SJCRH30 (cell line): ENCODE measurements at regions not wholly inside any gene's neighbourhood (a gene's known extent, or its start where the extent isn't known, plus 50 kb on each side); places are given as distances from the start of the nearest gene placed in this dataset.

ENCODE experiments used
- DNase-seq, 2 experiments: peaks; one replicate each; pipeline ENCODE4 v3.0.0-alpha.2; 2015 to 2020
- H3K27ac ChIP-seq: fragments of 250-450 bp; sonication (Bioruptor Pico); 2 replicates; pipeline ENCODE4 v1.5.1; 2020; ENCODE audit warnings: mild to moderate bottlenecking, moderate library complexity
- H3K27me3 ChIP-seq: fragments of 250-450 bp; sonication (Bioruptor Pico); 2 replicates; pipeline ENCODE4 v1.5.1; 2020; ENCODE audit warnings: mild to moderate bottlenecking, moderate library complexity
- H3K36me3 ChIP-seq: fragments of 250-450 bp; sonication (Bioruptor Pico); 2 replicates; pipeline ENCODE4 v1.5.1; 2020; ENCODE audit warnings: mild to moderate bottlenecking, moderate library complexity
- H3K4me1 ChIP-seq: fragments of 250-450 bp; sonication (Bioruptor Pico); 2 replicates; pipeline ENCODE4 v1.5.1; 2020; ENCODE audit warnings: mild to moderate bottlenecking, moderate library complexity
- H3K4me3 ChIP-seq: fragments of 250-450 bp; sonication (Bioruptor Pico); 2 replicates; pipeline ENCODE4 v1.5.1; 2020; ENCODE audit warnings: mild to moderate bottlenecking, moderate library complexity
- H3K9me3 ChIP-seq: fragments of 250-450 bp; sonication (Bioruptor Pico); replicated peaks from 2 replicates; pipeline ENCODE4 v1.5.1; 2020; ENCODE audit warnings: mild to moderate bottlenecking, moderate library complexity

DNA sequence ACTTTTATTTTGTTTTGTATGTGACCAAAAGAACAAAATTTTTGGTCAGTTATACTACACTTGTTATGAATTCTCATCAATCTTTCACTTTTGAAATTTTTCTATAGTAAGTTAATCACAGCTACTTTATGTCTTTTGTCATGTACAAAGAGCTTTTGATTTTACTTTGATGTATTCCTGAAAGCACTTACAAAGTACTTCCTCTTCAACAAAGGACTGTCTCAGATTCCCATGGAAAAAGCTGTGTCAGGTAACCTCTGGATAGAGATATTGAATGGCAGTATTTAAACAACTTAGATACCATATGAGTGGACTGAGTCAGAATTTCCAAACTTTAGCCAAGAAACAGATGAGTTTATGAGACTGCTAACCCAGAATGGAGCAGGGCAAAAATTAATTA is 689.3 kb upstream of the ATXN8OS start:
- Histone ChIP-seq H3K36me3 (no peaks in the 10 kb centered on the region), H3K27me3 (no peaks in the 10 kb centered on the region), H3K27ac (no peak overlapping the region), H3K4me3 (no peak overlapping the region), H3K9me3 (no peaks in the 10 kb centered on the region), H3K4me1 (no peaks in the 10 kb centered on the region)
- no peak for DNase-seq

DNA sequence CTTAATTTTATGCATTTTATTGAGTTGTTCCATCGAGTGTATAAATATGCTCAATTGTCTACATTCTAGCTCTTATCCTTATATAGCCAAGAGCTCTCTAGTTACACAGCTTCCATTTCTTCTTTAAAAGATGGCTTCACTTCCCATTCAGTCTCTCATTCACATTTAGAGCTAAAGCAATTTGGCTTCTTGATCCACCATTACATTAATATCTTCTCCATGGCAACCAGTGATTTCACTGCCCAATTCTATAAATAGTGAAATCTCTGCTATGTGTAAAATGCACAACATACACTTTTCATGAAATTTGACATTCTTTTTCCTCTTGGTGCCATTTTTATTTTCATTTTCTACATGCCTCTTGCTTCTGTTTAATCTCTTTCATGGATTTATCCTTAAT is 696.9 kb upstream of the ATXN8OS start:
- Histone ChIP-seq H3K9me3 (no peaks in the 10 kb centered on the region), H3K27ac (no peak overlapping the region), H3K36me3 (no peaks in the 10 kb centered on the region), H3K4me1 (no peaks in the 10 kb centered on the region), H3K27me3 (no peaks in the 10 kb centered on the region), H3K4me3 (no peak overlapping the region)
- DNase-seq: no peak

- no peak for DNase-seq
- Histone ChIP-seq H3K27ac (no peak overlapping the region), H3K36me3 (no peaks in the 10 kb centered on the region), H3K27me3 (no peaks in the 10 kb centered on the region), H3K4me1 (peaks cover 3% of the 10 kb centered on the region), H3K4me3 (no peak overlapping the region), H3K9me3 (no peaks in the 10 kb centered on the region)
Observed at GRCh38 chr13:69391756-69392155, 715.9 kb upstream of the ATXN8OS start.

DNA sequence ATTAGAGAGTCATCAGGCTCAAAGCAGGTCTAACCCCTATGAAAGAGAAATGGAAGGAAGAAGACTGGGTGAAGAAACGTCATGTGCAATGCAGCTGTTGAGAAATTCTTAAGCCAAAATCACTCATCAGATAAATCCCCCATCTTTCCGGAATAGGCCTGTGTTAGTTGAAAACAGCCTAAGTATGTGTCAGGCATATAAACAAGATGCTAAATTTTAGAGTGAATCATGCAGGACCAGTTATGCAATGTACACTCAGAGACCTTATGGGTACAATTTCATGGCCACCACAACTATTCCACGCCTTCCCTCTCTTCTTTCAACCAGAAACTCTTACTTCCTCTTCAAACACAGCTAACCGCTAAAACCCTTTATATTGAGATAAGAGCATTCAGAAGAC is 717.7 kb upstream of the ATXN8OS start:
- Histone ChIP-seq H3K4me3 (no peak overlapping the region), H3K27ac (no peak overlapping the region), H3K4me1 (peaks cover 3% of the 10 kb centered on the region), H3K27me3 (no peaks in the 10 kb centered on the region), H3K9me3 (no peaks in the 10 kb centered on the region), H3K36me3 (no peaks in the 10 kb centered on the region)
- DNase-seq: peak in 1 of 2 experiments; percentile 33

- H3K4me1 ChIP-seq: no peaks in the 10 kb centered on the region
- H3K27ac ChIP-seq: no peak overlapping the region
- DNase-seq: no peak
- H3K4me3 ChIP-seq: no peak overlapping the region
- H3K36me3 ChIP-seq: no peaks in the 10 kb centered on the region
- no peaks in the 10 kb centered on the region for H3K27me3 ChIP-seq
- no peaks in the 10 kb centered on the region for H3K9me3 ChIP-seq
Observed at GRCh38 chr13:69373747-69374425, 733.7 kb upstream of the ATXN8OS start.

DNA sequence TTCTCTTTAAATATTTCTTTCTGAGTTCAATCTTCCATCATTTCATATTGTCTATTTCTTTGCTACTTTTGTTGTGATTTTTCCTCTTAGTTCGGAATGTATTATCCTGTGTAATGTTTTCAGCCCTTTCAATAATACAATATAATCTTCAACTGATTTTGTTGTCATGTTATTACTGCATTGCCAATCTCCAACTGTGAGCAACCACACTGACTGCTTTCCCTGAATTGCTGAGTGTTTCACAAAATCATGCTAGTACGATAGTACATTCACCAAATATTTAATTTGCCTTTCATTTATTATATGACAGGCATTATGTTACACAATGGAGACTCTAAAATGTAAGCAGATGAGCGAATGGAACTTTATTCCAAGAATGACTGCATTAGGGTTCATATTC is 744.3 kb upstream of the ATXN8OS start:
- H3K9me3 ChIP-seq: no peaks in the 10 kb centered on the region
- no peaks in the 10 kb centered on the region for H3K36me3 ChIP-seq
- H3K4me1 ChIP-seq: no peaks in the 10 kb centered on the region
- H3K4me3 ChIP-seq: no peak overlapping the region
- no peak for DNase-seq
- H3K27ac ChIP-seq: no peak overlapping the region
- H3K27me3 ChIP-seq: no peaks in the 10 kb centered on the region

DNA sequence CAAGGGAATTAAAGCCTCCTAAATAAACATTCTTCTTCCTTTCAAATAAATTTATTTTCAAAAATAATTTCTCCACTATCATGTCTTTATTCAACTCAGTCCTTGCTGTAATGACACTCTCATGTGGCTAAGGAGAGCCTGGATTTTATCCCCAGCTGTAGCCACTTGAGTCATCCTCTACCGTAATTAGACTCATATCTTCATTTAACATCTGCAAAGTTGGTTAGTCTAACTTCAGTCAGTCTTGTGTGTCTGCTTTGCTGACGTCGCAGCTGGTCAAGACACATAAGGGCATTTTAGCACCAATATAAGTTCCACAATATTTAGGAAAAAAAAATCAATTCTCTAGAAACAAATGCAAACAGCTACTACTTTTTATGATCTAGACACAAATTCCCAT is 776.4 kb upstream of the ATXN8OS start:
- no peak overlapping the region for H3K4me3 ChIP-seq

GRCh38 chr13:69324090-69324886 is 783.3 kb upstream of the ATXN8OS start:
- H3K4me1 ChIP-seq: no peaks in the 10 kb centered on the region
- no peaks in the 10 kb centered on the region for H3K9me3 ChIP-seq
- no peak overlapping the region for H3K27ac ChIP-seq
- no peaks in the 10 kb centered on the region for H3K36me3 ChIP-seq
- no peaks in the 10 kb centered on the region for H3K27me3 ChIP-seq
- no peak overlapping the region for H3K4me3 ChIP-seq
- peak in 1 of 2 experiments; percentile 28 for DNase-seq

More for the DNA sequence above, 776.4 kb upstream of the ATXN8OS start:
- Histone ChIP-seq H3K27me3 (no peaks in the 10 kb centered on the region), H3K36me3 (no peaks in the 10 kb centered on the region), H3K4me1 (no peaks in the 10 kb centered on the region), H3K27ac (no peak overlapping the region), H3K9me3 (no peaks in the 10 kb centered on the region)
- DNase-seq: peak in 1 of 2 experiments; percentile 5

GRCh38 chr13:69319656-69320055 is 788.0 kb upstream of the ATXN8OS start:
- Histone ChIP-seq H3K27me3 (no peaks in the 10 kb centered on the region), H3K4me3 (no peak overlapping the region), H3K36me3 (no peaks in the 10 kb centered on the region), H3K27ac (no peak overlapping the region), H3K4me1 (no peaks in the 10 kb centered on the region), H3K9me3 (no peaks in the 10 kb centered on the region)
- no peak for DNase-seq

- H3K4me1 ChIP-seq: no peaks in the 10 kb centered on the region
- H3K27ac ChIP-seq: no peak overlapping the region
- H3K36me3 ChIP-seq: no peaks in the 10 kb centered on the region
- DNase-seq: no peak
- no peaks in the 10 kb centered on the region for H3K9me3 ChIP-seq
- H3K27me3 ChIP-seq: no peaks in the 10 kb centered on the region
- H3K4me3 ChIP-seq: no peak overlapping the region
Observed at GRCh38 chr13:69315039-69315438, 792.6 kb upstream of the ATXN8OS start.

DNA sequence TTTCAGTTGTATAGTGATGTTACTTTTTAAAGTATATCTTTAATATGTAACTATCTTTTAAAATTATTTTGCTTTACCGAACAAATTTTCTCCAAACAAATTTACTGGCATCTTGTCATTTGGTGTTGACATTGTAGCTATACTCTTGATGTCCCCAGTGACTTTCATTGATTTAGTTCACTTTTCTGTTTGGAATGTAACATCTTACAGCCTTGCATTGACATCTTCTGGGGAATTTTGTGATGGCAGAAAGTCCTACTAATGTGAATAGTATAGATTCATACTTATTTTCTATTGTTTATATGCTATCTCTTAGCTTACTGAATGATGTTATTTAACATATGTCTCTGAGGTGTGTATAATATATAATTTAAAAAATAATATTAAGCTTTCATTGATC is 800.9 kb upstream of the ATXN8OS start:
- Histone ChIP-seq H3K27me3 (no peaks in the 10 kb centered on the region), H3K9me3 (no peaks in the 10 kb centered on the region), H3K4me3 (no peak overlapping the region), H3K4me1 (no peaks in the 10 kb centered on the region), H3K27ac (no peak overlapping the region), H3K36me3 (no peaks in the 10 kb centered on the region)
- no peak for DNase-seq

GRCh38 chr13:69300131-69300530 is 807.5 kb upstream of the ATXN8OS start:
- DNase-seq: peak in 1 of 2 experiments; percentile 6
- Histone ChIP-seq H3K9me3 (no peaks in the 10 kb centered on the region), H3K27me3 (no peaks in the 10 kb centered on the region), H3K36me3 (no peaks in the 10 kb centered on the region), H3K4me3 (no peak overlapping the region), H3K4me1 (no peaks in the 10 kb centered on the region), H3K27ac (no peak overlapping the region)

DNA sequence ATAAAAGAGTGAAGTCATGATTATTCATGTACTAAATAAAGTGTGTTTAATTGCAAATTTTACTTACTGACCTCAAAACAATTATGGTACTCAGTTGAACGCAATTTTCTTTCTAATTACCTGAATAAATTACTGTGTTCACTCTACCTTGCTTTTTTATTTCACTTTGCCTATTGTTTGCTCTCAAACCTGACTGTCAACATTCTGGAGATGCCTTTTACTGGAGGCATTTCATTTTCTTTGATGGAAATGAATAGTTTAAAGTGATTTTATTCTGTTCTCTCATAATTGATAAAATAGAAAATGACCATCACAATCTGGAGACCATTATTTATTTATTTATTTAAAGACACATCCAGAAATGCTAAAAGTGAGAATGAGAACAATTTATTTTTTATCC is 811.5 kb upstream of the ATXN8OS start:
- Histone ChIP-seq H3K9me3 (no peaks in the 10 kb centered on the region), H3K4me1 (no peaks in the 10 kb centered on the region), H3K27me3 (no peaks in the 10 kb centered on the region), H3K4me3 (no peak overlapping the region), H3K36me3 (no peaks in the 10 kb centered on the region), H3K27ac (no peak overlapping the region)
- DNase-seq: no peak

DNA sequence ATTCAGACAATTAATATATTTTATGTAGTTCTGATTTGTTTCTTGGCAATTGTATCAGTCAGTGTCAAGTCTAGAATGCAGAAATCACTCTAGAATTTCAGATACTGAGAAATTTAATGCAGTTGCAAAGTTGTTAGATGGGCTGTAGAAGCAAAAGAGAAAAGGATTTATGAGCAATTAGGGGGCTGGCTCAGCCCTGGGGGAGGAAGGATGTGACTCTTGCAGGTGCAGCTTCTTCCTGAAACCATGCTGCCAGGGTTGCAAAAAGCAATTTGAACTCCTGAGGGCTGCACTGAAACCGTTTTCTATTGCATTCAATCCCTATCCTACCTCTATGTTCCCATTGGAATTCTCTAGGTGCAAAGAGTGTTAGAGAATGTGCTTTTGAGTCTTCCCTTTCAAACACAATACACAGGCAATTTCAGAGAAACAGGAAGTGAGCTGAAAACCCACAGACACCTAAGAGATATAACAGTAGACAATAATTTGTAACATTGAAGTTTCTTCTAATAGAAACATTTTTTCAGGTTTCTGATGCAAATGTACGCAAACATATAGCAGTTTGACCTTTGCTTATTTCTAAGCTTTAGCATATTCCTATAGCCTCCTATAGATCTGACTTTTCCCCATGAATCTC is 814.7 kb upstream of the ATXN8OS start:
- Histone ChIP-seq H3K4me3 (no peak overlapping the region), H3K36me3 (no peaks in the 10 kb centered on the region), H3K27ac (no peak overlapping the region), H3K27me3 (no peaks in the 10 kb centered on the region), H3K9me3 (no peaks in the 10 kb centered on the region), H3K4me1 (no peaks in the 10 kb centered on the region)
- no peak for DNase-seq

DNA sequence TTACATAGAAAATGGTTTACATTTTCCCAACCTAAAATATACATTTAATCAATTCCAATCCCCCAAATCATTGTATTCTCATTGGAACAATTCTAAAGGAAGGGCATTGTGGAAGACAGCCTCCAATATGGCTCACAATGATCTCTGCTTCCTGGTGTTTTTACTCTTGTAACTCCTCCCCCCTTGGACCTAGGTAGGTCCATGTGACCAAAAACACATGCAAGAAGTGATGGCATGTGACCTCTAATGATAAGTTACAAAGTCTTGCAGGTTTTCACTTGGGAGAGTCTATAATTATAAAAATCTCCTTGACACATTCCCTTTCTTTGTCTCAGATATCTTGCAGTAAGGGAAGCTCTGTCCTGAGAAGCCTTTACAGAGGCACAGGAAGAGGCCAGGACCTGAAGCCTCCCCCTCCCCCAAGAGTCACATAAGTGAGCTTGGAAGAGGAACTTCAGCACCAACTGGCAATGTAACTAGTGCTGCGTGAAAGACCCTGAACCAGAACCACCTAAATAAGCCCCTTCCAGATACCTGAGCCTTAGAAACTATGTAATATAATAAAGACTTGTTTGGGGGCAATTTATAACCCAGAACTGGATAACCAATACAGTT is 816.2 kb upstream of the ATXN8OS start:
- Histone ChIP-seq H3K9me3 (no peaks in the 10 kb centered on the region), H3K4me3 (no peak overlapping the region), H3K36me3 (no peaks in the 10 kb centered on the region), H3K4me1 (no peaks in the 10 kb centered on the region), H3K27me3 (no peaks in the 10 kb centered on the region), H3K27ac (no peak overlapping the region)
- DNase-seq: no peak
